ENCODE measurements at regions not wholly inside any gene's neighbourhood (a gene's known extent, or its start where the extent isn't known, plus 50 kb on each side); places are given as distances from the start of the nearest gene placed in this dataset.

DNA sequence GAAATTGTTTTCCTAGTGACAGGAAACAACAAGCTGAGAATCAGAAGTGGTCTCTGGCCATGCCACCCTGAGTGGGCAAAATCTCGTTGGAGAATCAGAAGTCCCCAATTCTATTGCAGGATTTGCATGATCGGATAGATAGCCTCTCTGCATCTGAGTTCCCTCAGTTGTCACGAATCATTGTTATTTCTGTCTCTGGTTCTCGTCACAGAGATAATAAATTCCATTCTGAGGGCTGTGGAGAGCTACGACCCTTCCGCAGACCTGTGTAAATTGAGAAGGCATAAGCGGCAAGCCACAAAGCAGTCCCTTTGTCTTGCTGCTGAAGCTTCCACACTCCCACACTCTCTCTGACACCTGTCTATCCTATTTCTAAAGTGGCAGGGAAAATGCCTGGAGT lies 102.4 kb upstream of the CNR1 start:
- no peaks in the 10 kb centered on the region for H3K79me2 ChIP-seq (ENCODE audit: control insufficient read depth, insufficient read depth, low read length)
- no TSS peak for BruUV-seq (replicated peaks)
- RAD21 ChIA-PET (ENCODE audit: unreplicated experiment) = no interaction called here
- H3K36me3 ChIP-seq (ENCODE audit: control insufficient read depth in 2 of 2, insufficient read depth in 2 of 2, low read length in 1 of 2) = no peaks in the 10 kb centered on the region
- WGBS (ENCODE audit: insufficient coverage, insufficient replicate concordance, low lambda C conversion rate, missing lambda C conversion rate) = 52% methylated on average over 7 of the region's 7 CpGs
- no peaks in the 10 kb centered on the region for H3K27me3 ChIP-seq (replicated peaks in 1 of 2; ENCODE audit: control insufficient read depth in 2 of 2, insufficient read depth in 2 of 2, low read length in 1 of 2)
- no peak for ATAC-seq
- no peak for FAIRE-seq
- intact Hi-C loops (cut with micrococcal nuclease; ENCODE audit: unreplicated experiment) (no loop called here), in situ Hi-C loops (cut with MboI) (no loop called here)
- no peak overlapping the region for H3K4me2 ChIP-seq (ENCODE audit: control insufficient read depth, insufficient read depth)
- no peaks in the 10 kb centered on the region for H3K9me3 ChIP-seq (replicated peaks; ENCODE audit: control insufficient read depth, insufficient read depth, low read length)
- TF ChIP-seq MEF2A (IDR thresholded peaks at IDR 0.05; ENCODE audit: insufficient read depth, low read depth, low read length) = no peak
- TF ChIP-seq RAD51 (IDR thresholded peaks at IDR 0.05) = no peak
- TF ChIP-seq, protein P1, sequence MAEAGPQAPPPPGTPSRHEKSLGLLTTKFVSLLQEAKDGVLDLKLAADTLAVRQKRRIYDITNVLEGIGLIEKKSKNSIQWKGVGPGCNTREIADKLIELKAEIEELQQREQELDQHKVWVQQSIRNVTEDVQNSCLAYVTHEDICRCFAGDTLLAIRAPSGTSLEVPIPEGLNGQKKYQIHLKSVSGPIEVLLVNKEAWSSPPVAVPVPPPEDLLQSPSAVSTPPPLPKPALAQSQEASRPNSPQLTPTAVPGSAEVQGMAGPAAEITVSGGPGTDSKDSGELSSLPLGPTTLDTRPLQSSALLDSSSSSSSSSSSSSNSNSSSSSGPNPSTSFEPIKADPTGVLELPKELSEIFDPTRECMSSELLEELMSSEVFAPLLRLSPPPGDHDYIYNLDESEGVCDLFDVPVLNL (IDR thresholded peaks at IDR 0.05; ENCODE audit: low read depth, low read length) = no peak
- no peak for TF ChIP-seq YY1 (IDR thresholded peaks at IDR 0.05; ENCODE audit: low read depth, low read length)
- TF ChIP-seq CREM (IDR thresholded peaks at IDR 0.05; ENCODE audit: low read depth) = no peak
- H4K20me1 ChIP-seq (ENCODE audit: control insufficient read depth, insufficient read depth) = no peaks in the 10 kb centered on the region
- no peak overlapping the region for H3K27ac ChIP-seq (ENCODE audit: control insufficient read depth, insufficient read depth)
- no peak overlapping the region for H3K4me3 ChIP-seq
- no peak for DNase-seq (ENCODE audit: low read depth, low spot score)
- SMC1A ChIA-PET (ENCODE audit: uncharacterized antibody, unreplicated experiment) = interaction anchor here (1.0 to 1.4 kb wide), 3 partner anchors 8 to 96 kb away, joined by 3 to 8 read pairs (median 4); no protein-coding TSS in a partner anchor
- CTCF ChIA-PET = interaction anchor here (1.0 to 1.1 kb wide), 2 partner anchors 18 to 23 kb away, joined by 3 read pairs; no protein-coding TSS in a partner anchor
- no peaks in the 10 kb centered on the region for H3K4me1 ChIP-seq (ENCODE audit: control insufficient read depth, insufficient read depth, low read length)
- H2AFZ ChIP-seq (ENCODE audit: control insufficient read depth, low read depth, low read length) = no peak overlapping the region
- POLR2A ChIA-PET = no interaction called here
- H3K9ac ChIP-seq (ENCODE audit: control insufficient read depth, insufficient read depth, low read length) = no peak overlapping the region

- Histone ChIP-seq H3K36me3 (ENCODE audit: control insufficient read depth in 2 of 2, insufficient read depth in 2 of 2, low read length in 1 of 2) (no peaks in the 10 kb centered on the region), H3K27me3 (replicated peaks in 1 of 2; ENCODE audit: control insufficient read depth in 2 of 2, insufficient read depth in 2 of 2, low read length in 1 of 2) (no peaks in the 10 kb centered on the region), H3K79me2 (ENCODE audit: control insufficient read depth, insufficient read depth, low read length) (no peaks in the 10 kb centered on the region), H3K9me3 (replicated peaks; ENCODE audit: control insufficient read depth, insufficient read depth, low read length) (no peaks in the 10 kb centered on the region), H3K4me3 (no peak overlapping the region), H3K27ac (ENCODE audit: control insufficient read depth, insufficient read depth) (no peak overlapping the region), H3K9ac (ENCODE audit: control insufficient read depth, insufficient read depth, low read length) (no peak overlapping the region), H3K4me2 (ENCODE audit: control insufficient read depth, insufficient read depth) (no peak overlapping the region), H4K20me1 (ENCODE audit: control insufficient read depth, insufficient read depth) (no peaks in the 10 kb centered on the region), H3K4me1 (ENCODE audit: control insufficient read depth, insufficient read depth, low read length) (no peaks in the 10 kb centered on the region), H2AFZ (ENCODE audit: control insufficient read depth, low read depth, low read length) (no peak overlapping the region)
- intact Hi-C loops (cut with micrococcal nuclease; ENCODE audit: unreplicated experiment) = no loop called here
- CTCF ChIA-PET = no interaction called here
- no peak for FAIRE-seq
- SMC1A ChIA-PET (ENCODE audit: uncharacterized antibody, unreplicated experiment) = interaction anchor here (0.8 to 0.9 kb wide), 2 partner anchors 20 to 347 kb away, joined by 3 read pairs; no protein-coding TSS in a partner anchor
- TF ChIP-seq EZH2 (IDR thresholded peaks at IDR 0.05; ENCODE audit: borderline replicate concordance, control insufficient read depth, low read depth, low read length) = no peak
- no TSS peak for BruUV-seq (replicated peaks)
- POLR2A ChIA-PET = no interaction called here
- in situ Hi-C loops (cut with MboI) = no loop called here
- no peak for DNase-seq (ENCODE audit: low read depth, low spot score)
- RAD21 ChIA-PET (ENCODE audit: unreplicated experiment) = no interaction called here
- ATAC-seq = no peak
These were observed 100.0 kb upstream of the CNR1 start for GRCh38 chr6:88266126-88266525.
